GM18498 (cell line): ENCODE measurements at regions not wholly inside any gene's neighbourhood (a gene's known extent, or its start where the extent isn't known, plus 50 kb on each side); places are given as distances from the start of the nearest gene placed in this dataset.
"Not testable (repeated sequence)": the region's sequence is repeated elsewhere in the genome, so short reads cannot be mapped to it uniquely, and the experiment has no call there.

ENCODE experiments used
- ATAC-seq: cut with Tn5 transposase; IDR thresholded peaks from one replicate; pipeline ENCODE4 v1.9.1; 2021; ENCODE audit warnings: mild to moderate bottlenecking, moderate library complexity; ENCODE audit not compliant: unreplicated experiment

DNA sequence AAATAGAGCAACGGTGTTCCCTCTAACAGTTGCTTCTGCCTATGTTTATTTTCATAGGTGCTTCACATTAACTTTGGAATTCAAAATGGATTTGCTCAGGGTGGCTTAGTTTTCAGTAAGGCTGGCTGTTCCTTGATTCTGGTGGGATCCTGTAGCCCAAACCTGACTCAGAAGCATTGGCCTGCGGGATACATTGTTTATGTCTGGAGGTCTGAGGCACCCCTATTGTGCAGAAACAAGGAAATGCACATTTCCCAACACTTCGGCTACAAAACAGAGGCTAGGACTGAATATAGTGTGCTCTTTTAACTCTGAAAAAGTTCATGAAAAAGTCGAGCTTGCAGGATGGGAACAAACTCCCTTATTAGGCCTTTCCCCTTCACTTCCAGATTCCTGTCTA is 133.8 kb upstream of the F3 start:
- no peak for ATAC-seq

DNA sequence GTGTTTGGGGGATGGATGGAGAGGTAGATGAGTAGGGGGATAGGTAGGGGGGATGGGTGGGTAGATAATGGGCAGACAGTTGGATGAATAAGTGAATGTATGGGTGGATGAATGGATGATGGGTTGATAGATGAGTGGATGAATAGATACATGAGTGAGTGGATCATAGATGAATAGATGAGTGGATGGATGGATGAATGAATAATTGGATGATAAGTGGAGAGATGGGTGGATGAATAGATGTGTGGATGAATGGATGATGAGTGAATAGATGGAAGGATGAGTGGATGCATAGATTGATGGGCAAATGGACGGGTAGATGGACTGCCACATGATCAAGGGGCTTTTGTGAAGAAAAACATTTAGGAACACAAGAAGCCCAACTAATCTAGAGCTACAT is 133.3 kb upstream of the F3 start:
- ATAC-seq, result no peak

DNA sequence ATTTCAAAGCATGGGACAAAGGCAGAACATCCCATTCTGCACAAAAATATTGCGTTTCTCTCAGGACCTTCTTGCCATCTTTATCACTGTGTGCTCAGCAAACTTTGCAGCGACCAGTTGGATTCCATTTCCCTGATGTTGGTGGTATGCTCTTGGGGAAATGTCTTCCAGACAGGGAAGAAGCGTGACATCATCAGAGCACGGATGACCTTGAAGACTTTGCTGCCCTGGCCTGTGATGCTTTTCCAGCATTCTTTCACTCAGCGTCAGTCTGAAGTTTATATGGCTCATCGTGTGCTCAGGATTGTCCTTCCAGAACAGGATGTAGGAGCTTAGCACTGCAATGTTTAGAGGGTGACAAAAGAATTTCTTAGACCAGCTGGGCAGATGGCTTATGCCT is 131.4 kb upstream of the F3 start:
- ATAC-seq, result no peak

DNA sequence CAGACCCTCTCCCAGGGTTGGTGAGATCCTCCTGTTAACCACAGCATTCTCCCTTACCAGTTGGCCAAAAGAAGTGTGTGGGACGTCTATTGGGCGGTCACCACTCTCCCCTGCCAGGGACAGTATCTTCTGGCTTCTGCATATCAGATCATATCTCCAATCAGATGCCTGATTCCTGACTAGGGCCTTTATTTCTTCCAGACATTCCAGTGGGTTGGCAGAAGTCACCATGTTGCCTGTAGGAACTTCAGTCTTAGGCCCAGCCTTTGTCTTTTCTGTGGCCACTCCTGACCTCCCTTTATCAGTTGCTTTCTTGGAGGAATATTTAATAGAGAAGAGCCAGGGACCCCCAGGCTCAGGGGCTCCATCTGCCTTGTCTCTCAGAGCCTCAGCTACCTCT is 130.4 kb upstream of the F3 start:
- no peak for ATAC-seq

DNA sequence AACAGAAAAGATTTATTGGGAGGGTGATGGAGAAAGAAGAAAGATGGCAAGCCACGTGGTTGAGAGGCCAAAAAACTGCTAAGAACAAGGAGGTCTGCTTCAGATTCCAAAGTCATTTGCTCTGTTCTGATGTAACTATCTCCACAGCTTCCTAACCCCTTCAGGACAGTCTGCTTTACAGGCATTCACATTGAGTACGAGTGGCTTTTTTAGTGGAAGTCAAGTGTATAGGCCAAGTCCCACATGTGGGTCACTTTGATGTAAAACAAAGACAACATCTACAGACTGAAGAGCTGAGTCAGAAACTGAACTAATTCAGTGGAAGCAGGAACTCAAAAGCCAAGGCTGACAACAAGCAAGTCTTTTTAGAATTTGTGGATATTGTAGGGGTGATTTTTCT is 128.7 kb upstream of the F3 start:
- no peak for ATAC-seq

DNA sequence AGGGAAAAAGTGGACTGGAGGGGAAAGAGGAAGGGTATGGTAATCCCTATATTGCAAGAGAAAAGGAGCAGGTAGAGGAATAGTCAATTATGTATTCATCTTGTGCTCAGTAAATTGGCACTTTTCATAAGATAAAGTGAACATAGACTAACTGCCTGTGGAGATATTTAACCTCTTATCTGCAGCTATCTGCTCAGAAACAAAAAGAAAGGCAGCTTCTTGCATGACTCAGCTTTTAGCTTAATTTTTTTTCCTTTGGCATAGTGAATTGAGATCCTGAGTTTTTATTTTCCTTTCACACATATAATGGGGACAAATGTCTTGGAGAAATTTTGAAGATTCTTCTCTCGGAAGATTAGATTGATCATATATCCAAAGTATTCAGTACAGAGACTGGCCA is 127.6 kb upstream of the F3 start:
- ATAC-seq, result no peak

DNA sequence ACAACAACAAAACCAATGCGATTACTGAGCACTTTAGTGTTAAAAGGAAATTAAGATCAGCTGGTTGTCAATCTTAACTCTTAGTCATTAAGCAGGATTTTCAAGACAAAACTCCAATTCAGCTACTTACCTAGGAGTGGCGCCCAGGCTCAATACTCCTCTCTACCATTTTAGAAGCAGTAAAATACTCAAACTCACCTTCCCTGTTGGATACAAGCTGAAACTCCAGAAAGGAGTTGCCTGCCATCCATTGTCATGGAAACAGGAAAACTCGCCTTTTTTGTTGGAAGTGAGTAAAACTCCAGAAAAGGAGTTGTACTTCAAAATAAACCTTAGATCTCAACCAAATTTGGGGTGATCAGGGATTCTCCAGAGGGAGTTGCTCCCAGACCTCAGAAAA is 127.0 kb upstream of the F3 start:
- no peak for ATAC-seq

DNA sequence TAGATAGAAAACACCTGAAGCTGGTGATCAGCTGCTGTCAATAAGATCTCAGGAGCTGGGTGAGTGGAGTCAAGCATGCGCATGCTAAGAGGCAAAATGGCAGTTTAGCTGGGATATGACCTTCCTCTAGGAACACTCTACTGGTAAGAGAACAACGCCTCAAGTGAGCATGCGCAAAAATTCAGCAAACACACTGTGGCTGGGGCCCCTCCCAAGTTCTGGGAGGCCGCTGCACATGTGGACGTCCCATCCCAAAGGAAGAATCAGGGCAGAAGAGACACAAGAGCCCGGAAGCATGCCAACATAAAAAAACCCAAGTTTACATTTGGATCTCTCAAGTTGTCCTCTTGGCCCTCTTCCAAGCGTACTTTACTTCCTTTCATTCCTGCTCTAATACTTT is 126.3 kb upstream of the F3 start:
- ATAC-seq, result no peak

DNA sequence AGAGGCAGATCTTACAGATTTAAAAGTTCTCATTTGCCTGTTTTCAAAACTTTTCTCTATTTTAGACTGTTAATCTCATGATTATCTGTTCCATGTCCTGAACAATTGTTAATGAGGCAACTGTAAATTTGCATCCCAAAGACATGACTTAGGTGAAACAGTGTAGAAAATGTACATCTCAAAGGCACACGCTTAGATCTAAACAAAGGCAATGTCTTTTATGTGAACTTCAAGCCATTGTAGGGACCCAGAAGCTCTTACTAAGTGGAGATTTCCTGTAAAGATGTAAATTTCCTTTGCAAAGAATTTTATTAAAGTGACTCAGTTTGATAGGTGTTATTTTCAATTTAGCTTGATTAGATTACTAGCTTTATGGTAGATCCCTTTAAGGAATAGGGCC is 125.2 kb upstream of the F3 start:
- ATAC-seq, result no peak

DNA sequence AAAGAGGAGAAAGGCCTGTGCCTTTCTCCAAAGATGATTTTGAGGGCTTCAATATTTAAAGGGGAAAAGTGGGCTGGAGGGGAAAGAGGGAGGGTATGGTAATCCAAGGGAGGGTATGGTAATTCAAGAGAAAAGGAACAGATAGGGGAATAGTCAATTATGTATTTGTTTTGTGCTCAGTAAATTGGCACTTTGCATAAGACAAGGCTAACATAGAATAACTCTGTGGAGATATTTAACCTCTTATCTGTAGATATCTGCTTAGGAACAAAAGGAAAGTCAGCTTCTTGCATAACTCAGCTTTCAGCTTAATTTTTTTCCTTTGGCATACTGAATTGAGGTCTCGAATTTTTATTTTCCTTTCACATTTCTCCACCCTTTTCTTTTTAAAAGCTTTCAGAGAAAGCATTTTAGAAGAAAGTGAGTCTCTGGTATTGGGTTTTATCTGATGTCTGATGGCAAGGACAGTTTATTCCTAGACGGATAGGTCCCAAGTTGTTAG is 119.9 kb upstream of the F3 start:
- no peak for ATAC-seq

DNA sequence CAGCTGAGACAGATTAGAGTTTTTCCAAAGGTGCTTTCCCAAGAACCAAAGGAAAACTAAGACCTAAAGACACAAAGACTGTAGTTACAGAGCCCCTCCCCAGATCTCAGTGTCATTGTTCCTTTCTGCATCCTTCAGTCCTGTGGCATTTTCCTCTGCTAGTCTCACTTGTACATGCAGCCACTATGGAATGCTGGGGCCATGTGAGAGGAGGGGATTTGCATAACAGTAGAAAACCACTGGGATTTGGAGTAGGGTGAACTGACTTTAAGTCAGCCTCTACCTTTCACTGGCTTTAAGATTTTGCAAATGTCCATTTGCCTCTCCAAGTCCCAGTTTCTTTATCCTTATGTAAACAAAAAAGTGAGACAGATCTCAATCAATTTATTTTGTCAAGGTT is 119.4 kb upstream of the F3 start:
- ATAC-seq, result no peak

DNA sequence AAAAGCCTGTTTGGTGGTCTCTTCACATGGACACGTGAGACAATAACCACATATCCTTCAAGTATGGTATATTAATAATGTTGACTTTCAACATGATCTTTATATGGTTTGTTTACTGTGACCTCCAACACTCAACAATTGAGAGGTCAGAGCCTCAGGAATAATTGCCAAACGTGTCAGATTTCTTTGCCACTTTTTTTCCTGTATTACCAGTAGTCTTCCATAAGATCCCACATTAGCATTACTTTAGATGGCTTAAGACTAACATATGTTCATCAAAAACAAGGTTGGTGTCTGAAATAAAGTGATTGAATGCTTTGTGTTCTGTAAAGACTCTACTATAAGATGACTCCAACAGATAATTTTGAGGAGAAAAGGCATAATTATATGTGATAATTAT is 118.7 kb upstream of the F3 start:
- ATAC-seq, result no peak

DNA sequence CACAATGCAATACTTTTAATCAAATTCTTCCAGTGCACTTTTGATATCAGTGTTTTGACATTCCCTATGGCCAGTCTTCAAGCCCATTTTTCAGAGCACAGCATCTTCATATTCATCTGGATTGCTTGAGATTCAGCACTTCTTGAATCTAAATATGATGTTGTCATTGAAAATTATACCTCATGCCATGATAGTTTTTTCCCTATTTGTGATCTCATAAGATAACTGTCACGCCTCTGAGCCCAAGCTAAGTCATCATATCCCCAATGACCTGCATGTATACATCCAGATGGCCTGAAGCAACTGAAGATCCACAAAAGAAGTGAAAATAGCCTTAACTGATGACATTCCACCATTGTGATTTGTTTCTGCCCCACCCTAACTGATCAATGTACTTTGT is 117.6 kb upstream of the F3 start:
- not testable (repeated sequence) for ATAC-seq

DNA sequence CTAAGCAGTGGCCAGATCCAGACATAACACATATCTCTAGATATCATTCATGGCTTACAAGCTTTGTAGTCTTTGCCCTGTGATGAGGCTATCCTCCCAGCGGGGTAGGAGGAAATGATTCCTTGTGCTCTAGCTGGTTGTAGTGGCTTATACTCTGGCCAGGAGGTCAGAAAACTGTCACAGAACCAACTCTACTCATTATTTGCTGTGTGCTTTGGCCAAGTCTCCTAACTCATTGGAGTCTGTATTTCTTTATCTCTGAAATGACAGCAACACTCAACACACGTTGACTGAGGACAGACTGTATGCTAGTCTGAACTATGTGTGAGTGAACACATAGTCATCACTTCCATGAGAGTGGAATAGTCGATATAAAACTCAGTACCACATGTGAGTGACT is 116.7 kb upstream of the F3 start:
- no peak for ATAC-seq

DNA sequence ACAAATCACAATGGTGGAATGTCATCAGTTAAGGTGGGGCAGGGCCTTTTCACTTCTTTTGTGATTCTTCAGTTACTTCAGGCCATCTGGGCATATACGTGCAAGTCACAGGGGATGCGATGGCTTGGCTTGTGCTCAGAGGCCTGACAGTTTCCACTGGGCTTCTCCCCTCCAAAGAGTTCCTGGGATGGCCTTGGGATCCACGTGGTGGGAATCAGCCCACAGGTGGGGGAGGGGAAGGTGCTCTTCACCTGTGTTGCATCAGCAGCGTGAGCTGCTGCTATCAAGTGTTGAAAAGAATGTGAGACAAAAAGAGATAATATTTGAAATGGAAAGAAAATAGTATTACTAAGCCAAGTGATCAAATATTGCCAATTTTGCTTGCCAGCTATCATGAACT is 116.2 kb upstream of the F3 start:
- not testable (repeated sequence) for ATAC-seq

DNA sequence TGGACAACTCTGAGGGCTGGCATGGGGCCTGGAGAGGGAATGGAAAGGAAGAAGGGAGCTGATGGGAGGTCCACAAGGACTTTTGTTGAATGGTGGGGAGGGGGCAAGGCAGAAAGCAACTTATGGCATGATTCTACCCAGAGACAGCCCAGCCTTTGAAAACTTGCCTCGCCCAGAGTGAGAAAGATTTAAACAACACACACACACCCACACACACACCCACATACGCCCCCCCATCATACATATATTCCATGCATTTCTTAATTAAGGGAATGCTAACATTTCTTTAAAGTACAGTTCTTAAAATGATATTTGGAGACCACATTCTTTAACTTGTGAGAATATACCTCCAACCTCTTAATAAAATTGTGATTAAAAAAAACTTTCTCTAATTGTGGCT is 115.4 kb upstream of the F3 start:
- ATAC-seq, result no peak

DNA sequence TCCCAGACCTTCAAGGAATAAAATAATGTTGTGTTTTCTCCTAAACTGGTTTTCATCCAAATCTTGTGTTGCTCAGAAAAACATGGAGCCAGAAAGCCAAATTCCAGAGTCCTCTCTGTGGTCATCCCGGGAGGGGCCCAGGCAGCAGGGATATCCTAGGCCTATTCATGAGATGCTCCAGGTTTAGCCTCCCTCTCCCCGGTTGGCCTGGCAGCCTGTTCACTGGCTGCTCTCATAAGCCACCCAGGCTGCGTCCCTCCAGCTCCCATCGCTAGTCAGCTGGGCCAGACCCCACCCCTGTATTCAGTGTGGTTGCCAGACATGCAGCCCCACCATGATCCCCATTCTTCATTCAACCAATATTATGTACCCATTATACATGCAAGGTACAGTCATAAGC is 113.4 kb upstream of the F3 start:
- ATAC-seq, result no peak

DNA sequence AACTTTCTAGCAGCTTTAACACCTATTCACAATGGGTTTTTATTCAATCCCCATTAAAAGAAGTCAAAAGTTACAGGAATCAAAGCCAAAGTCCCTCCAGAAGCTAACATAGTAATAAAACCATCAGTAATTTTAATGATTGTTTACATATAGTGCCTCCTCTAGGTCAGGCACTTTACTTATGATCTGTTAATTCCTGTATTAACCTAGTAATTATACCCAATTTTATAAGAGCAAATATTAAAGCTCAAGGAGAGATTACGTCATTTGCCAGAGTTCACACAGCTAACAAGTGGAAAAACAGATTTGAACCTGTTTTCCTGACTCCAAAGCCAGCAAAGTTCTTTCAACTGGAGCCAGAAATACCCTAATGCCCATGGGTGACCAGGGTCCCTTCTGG is 112.9 kb upstream of the F3 start:
- ATAC-seq, result no peak

DNA sequence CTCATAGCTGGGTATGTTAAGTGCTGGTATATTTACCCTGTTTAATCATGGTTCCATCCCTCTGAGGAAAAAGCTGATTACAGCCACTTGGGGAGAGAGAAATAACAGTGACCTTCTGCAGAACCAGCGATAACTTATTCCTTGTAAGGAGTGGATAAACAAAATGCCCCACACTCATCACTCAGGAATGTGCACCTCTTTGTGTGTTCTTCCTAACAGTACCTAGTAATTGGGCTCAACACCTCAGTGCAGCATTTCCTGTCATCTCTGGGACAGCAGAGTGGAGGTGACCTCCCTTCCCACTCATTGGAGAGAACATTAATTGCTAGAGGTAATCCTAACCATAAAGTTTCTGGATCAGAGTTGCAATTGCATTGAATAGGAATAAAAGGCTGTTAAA is 112.5 kb upstream of the F3 start:
- no peak for ATAC-seq

DNA sequence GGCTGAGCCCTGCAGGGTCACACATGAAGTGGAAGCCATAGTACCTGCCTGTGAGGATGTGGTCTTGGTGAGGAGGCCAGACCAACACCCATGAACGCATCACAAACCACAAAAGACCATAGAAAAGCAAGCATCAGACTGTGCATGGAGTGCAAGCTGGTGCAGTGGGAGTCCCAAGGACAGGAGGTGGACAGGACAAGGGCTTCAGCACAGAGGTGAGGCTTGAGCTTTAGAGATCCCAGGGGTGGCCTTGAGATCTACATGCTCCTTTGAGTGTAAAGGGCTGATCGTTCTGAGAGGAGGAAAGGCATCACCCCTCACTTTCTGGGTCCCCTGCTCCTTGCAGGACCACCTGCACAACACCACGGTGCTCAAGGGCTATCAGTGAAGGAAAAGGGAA is 111.9 kb upstream of the F3 start:
- no peak for ATAC-seq

DNA sequence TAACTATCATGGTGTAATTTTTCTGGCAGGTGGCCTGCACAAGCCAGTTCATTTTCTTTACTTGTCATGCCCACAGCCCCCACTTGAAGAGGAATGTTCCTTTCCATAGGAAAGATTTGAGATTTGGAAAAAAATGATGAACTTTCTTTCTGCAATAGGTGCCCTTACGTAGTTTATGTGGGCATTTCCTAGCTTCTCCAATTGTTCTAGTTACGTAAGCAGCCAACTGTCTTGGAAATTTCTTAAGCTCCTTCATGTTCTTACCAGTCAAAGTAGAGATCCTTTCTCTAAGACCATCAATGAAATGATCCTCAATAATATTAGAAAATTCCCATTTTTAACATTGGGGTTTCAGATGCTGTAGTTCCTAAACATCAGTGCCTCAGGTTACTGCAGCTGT is 109.5 kb upstream of the F3 start:
- ATAC-seq, result no peak

DNA sequence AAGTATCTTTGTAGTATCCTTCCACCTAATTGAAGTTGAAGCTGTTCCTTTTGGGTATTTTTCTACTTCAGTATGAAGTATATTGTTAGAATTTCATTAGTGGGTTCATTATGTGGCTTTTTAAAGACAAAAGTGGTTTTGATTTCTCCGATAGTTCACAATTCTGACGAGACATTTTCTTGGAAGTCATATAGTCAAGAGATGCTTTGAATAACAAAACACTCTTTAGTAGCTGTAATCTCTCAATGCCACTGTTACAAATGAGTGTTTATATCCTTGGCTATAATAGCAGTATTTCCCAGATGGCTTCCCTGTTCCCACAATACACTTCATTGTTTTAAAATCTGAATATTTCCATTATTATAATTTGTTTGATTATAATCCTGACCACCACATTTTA is 108.7 kb upstream of the F3 start:
- no peak for ATAC-seq

DNA sequence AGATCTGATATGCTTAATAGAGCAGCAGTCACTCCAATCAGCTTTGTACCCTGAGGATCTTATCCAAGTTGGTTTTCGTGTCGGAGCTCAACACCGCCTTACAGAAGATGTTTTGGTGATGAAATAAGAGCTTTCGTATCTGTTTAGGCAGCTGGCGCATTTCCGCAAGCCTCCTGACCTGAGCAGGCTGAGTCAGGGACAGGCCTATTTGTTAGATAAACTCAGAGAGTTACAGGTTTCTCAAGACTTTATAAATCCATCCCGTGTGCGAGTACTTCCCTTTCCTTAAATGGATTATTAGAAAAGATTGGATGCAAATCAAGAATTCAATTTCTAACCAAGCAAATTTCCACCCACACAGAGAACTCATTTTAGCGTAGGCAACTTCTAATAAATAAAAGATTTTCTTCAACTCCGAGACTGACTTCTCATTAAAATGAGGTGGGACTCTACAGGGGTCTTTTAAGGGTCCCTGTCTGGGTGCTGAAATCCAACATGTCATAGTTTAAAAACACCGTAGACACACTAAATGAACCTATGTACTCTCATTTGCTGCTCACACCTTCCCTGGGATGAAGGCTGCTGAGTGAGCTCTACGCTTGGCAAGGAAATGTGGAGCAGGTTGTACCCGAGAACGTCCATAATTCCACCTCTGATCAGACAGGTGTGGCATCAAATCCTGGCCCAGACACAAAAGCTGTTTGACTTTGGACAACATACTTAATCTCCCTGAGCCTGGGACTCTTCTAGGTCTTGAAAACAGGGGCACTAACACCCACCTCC is 106.9 kb upstream of the F3 start:
- ATAC-seq, result no peak
